Testis (tissue), 2 donors: ENCODE measurements at regions not wholly inside any gene's neighbourhood (a gene's known extent, or its start where the extent isn't known, plus 50 kb on each side); places are given as distances from the start of the nearest gene placed in this dataset.

Experiments used
- CTCF ChIP-seq, 3 experiments: fragments of 450-650 bp in 2 of 3; fragments of 200-600 bp in 1 of 3; sonication (generic) in 1 of 3; IDR thresholded peaks; one replicate each; pipeline ENCODE4 v1.5.1; 2016 to 2019; ENCODE audit warnings: antibody characterized with exemption in 3 of 3, mild to moderate bottlenecking in 2 of 3, moderate library complexity in 1 of 3
- POLR2A ChIP-seq: fragments of 450-650 bp; IDR thresholded peaks from one replicate; pipeline ENCODE4 v1.6.1; 2017; ENCODE audit warnings: antibody characterized with exemption, mild to moderate bottlenecking, moderate library complexity

DNA sequence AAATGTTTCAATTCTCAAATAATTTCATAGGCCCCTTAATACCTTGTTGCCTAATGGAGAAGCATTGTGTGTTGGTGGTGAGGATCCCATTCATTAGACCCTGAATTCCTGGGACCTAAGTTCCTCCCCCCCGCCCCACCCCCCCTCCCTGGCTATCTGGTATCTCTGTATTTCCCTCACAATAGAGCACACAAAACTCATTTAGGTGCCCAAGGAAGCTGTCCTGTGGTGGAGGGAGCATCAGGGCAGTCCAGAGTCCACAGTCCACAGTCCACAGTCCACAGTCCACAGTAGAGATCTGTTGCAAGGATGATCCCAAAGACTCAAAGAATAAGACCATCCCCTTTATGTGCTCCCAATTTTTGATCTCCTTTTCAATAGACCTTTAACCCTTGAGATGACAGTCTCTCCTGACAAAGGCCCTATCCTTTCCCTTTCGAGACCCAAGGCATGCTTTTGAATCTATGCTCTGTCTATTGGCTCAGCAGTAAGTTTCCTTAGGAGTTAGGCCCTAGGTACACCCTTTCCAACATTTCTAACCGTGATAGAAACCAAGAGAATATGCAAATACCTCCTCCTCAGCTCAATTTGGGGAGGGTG is 123.9 kb downstream of the ZBTB18 start:
- no peak for TF ChIP-seq CTCF (IDR thresholded peaks at IDR 0.05)
- no peak for TF ChIP-seq POLR2A
